Ovary (tissue), 3 donors: ENCODE measurements at regions not wholly inside any gene's neighbourhood (a gene's known extent, or its start where the extent isn't known, plus 50 kb on each side); places are given as distances from the start of the nearest gene placed in this dataset.

ENCODE experiments used
- CTCF ChIP-seq, 3 donors: fragments of 450-650 bp in 2 of 3; fragments of 200-600 bp in 1 of 3; IDR thresholded peaks; one replicate each; pipeline versions ENCODE4 v1.5.1 to v1.8.0; 2016 to 2022; ENCODE audit warnings: antibody characterized with exemption in 3 of 3, mild to moderate bottlenecking in 1 of 3
- EP300 ChIP-seq: sonication (generic); formaldehyde crosslinking; IDR thresholded peaks from one replicate; pipeline ENCODE4 v1.6.1; 2017; ENCODE audit warnings: antibody characterized with exemption
- POLR2A ChIP-seq: fragments of 450-650 bp; IDR thresholded peaks from one replicate; pipeline ENCODE4 v1.6.1; 2017; ENCODE audit warnings: antibody characterized with exemption, mild to moderate bottlenecking, moderate library complexity
- donor health status: DM: no; HTN: no; CAD: no.

- TF ChIP-seq CTCF (IDR thresholded peaks at IDR 0.05): no peak
- TF ChIP-seq POLR2A: no peak
- TF ChIP-seq EP300: no peak
Measured at GRCh38 chr12:125999628-126000027, 934.4 kb downstream of the AACS start.
